Left renal cortex interstitium (tissue), 4 donors: ENCODE measurements at regions not wholly inside any gene's neighbourhood (a gene's known extent, or its start where the extent isn't known, plus 50 kb on each side); places are given as distances from the start of the nearest gene placed in this dataset.
"Not testable (repeated sequence)": the region's sequence is repeated elsewhere in the genome, so short reads cannot be mapped to it uniquely, and the experiment has no call there.

Source experiments
- DNase-seq, 4 donors: peaks; one replicate each; pipeline ENCODE4 v3.0.0-alpha.2; 2013; ENCODE audit warnings: low read depth in 4 of 4, low spot score in 2 of 4, missing footprints in 1 of 4

DNA sequence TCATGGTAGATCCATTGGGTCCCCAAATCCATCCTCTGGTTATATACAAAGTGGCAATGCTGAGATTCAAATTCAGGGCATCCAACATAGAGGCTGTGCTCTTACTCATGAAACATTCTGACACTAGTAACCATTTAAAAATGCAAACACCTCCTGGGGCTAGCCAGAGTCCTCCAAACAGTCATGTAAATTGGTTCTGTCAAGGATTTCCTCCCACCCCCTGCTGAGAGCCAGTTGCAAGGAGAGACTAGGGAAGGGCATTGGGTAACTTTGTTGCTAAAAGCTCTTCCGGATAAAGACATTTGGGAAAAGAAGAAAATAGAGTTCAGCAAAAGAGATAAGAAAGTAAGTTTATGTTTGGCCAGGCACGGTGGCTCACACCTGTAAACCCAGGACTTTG, 58.3 kb downstream of the ART5 start:
- not testable (repeated sequence) for DNase-seq

DNA sequence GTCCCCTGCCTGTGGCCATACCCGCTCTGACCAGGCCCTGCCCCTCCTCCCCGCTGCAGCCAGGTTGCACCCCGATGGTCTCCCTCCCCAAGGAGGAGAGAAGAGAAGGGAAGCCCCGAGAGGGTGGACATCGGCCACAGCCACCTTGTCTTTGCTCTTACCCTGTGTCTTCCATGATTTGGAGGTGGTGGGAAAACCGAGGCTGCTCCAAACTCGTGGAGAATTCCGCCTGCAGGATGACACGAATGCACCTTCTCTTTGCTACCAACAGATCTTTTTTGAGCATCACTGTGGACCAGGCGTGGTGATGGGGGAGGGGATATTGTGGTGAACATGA, 60.4 kb downstream of the ART5 start:
- DNase-seq, result not testable (repeated sequence)

- DNase-seq, result not testable (repeated sequence)
These were observed 61.1 kb downstream of the ART5 start for GRCh38 chr11:3580487-3581388.

DNA sequence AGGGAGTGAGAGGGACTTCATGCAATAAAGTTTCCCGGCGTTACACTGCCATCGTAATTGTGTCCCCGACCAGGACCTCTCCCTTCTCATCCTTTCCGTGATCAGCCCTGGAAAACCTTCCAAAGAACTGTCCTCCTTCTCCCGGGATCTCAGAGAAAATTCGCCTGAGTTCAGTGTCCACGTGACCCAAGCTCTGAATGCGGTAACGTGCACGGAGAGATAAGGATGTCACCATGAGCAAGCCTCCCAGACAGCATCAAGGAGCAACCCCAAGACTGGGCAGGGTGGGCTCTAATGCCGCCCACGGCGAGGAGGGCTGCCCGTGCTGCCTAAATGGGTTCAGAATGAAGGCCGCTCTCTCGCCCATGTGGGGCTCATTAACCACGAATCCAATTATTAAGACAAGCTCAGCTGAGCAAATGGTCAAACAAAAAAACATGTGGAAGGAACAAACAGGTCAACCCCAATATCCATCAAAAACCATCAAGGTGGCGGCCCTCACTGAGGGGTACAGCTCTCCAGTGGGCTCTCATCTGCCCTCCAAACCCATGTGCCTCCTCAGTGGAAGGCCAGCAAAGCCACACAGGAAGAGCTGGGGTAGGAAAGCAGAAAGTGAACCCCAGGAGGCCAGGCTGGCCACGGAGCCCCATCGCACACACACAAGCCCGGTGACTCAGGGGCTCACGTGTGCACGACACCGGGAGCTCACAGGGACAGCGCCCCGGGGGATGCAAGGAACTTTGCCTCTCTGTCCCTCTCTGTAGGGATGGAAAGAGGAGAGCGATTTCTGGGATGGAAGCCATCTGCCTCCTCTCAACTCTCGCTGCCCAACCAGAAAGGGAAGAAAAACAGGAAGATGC, 62.0 kb downstream of the ART5 start:
- not testable (repeated sequence) for DNase-seq

DNA sequence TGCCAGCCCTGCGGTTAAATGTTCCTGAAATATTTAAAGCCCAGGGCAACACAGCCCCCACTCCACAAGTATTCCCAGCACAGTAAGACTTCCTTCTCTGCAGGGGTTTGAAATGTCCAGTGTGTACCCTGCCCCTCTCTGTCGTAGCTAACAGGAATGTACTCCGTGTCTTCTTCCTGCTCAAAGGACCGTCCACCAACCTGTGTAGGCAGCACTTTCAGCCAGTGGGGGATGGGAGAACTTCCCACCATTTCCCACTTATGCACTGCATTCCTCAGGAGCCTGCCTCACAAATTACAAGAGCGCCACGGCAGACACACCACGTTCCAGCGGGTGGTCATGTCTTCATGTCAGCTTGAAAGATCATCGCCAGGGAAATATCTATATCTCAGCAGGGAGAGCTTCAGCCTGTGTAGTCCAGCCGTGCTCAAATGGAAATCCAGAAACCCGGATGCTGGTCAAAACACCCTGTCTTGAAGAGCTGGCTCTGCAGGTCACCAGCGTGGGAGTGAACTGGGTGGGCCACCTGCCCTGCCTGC, 65.7 kb downstream of the ART5 start:
- not testable (repeated sequence) for DNase-seq

DNA sequence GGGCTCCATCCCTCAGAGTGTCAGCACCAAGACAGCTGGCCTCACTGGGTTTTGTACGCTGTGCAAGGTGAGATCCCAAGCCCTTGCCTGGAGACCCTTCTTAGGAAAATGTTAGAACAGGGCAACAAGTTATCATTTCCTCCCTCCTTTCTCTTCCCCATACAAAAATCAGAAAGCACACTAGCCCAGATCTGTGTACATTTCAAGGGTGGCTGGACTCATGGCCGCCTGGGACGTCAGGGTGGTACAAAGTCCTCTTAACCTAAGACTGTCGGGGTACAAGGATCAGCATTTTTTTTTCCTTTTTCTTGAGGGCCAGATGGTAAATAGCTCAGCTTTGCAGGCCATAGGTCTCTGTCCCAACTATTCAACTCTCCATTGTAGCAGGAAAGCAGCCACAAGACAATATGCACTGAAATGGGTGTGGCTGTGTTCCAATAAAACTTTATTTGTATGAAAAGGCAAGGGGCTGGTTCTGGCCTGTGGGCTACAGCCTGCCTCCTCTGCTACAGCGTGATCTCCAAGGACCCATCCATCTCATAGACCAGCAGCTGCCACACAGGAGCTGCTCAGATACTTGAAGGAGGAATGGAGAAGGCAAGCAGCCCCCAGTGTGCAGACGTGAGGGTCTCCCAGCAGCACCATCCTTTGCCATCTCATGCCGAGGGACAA, 68.7 kb downstream of the ART5 start:
- not testable (repeated sequence) for DNase-seq

DNA sequence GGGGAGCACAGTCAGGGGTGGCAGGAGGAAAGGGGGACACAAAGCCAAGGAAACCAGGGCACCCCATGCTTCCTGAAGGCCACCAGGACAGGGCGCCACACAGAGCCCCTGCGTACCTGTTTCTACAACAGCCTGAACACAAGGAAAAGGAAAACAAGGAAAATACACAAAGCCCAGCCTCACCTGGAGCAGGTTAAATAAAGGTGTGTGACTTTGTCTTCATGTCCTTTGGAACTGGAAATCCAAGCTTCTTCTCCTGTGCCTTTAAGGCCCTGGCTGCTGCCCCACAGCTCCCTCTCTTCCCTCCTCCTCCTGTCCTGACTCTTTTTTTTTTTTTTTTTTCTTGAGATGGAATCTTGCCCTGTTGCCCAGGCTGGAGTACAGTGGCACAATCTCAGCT, 70.0 kb downstream of the ART5 start:
- DNase-seq, result not testable (repeated sequence)

- DNase-seq, result not testable (repeated sequence)
These were observed 76.0 kb downstream of the ART5 start for GRCh38 chr11:3565838-3566237.

- not testable (repeated sequence) for DNase-seq
These were observed 77.4 kb downstream of the ART5 start for GRCh38 chr11:3564383-3564782.

GRCh38 chr11:3554621-3555020, 87.2 kb downstream of the ART5 start:
- not testable (repeated sequence) for DNase-seq

DNA sequence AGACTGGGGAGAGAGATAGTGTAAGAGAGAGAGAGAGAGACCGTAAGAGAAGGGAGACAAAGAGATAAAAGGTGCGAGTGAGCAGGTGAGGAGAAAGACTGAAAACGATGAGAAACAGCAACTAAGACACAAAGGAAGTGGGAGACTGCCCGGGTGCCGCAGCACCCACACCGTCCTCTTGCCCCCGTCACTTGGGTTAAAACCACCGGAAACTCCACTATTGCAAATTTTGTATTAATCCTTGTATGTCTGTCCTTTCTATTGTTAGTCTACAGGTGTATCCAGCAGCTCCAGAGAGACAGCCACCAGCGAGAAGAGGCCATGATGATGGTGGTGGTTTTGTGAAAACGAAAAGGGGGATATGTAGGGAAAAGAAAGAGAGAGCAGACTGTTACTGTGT, 96.8 kb downstream of the ART5 start:
- DNase-seq, result not testable (repeated sequence)

GRCh38 chr11:3538220-3538619, 103.6 kb downstream of the ART5 start:
- DNase-seq, result not testable (repeated sequence)

DNA sequence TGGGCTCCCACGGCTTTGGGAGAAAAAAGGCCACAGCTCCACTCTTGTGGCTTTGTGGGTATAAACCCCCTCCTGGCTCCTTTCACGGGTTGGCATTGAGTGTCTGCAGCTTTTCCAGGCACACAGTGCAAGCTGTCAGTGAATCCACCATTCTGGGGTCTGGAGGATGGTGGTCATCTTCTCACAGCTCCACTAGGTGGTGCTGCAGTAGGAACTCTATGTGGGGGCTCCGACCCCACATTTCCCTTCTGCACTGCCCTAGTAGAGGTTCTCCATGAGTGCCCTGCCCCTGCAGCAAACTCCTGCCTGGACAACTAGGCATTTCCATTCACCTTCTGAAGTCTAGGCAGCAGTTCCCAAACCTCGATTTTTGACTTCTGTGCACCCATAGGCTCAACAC, 104.5 kb downstream of the ART5 start:
- not testable (repeated sequence) for DNase-seq

DNA sequence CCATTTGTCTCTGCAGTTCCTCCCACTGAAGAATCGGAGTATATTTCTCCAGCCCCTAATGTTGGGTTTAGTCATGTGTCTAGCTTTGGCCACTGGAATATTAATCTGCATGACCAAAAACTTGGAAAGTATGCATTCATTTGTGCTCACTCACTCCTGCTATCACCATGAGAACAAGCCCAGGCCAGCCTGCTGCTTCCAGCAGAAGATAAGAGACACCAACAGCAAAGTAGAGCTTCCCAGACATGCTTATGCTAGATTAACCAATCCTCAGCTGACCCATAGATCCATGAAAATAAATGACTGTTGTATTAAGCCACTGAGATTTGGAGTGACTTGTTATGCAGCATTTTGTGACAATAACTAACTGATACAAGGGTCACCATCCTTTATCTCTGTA, 108.8 kb downstream of the ART5 start:
- DNase-seq, result not testable (repeated sequence)

DNA sequence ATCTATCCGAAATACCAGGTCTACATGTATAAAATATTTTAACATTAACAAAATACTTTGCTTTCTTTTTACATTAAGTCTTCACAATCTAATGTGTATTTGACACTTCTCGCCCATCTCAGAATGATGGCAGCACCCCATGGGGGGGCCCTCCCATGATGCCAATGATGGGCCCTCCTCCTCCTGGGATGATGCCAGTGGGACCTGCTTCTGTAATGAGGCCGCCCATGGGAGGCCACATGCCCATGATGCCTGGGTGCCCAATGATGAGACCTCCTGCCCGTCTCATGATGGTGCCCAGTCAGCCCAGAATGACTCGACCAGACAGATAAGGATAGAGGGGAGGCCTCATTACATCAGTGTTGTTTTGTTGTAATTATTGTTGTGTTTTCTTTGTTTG, 110.5 kb downstream of the ART5 start:
- not testable (repeated sequence) for DNase-seq

GRCh38 chr11:3523567-3523966, 118.2 kb downstream of the ART5 start:
- DNase-seq, result not testable (repeated sequence)

GRCh38 chr11:3520905-3521304, 120.9 kb downstream of the ART5 start:
- not testable (repeated sequence) for DNase-seq

DNA sequence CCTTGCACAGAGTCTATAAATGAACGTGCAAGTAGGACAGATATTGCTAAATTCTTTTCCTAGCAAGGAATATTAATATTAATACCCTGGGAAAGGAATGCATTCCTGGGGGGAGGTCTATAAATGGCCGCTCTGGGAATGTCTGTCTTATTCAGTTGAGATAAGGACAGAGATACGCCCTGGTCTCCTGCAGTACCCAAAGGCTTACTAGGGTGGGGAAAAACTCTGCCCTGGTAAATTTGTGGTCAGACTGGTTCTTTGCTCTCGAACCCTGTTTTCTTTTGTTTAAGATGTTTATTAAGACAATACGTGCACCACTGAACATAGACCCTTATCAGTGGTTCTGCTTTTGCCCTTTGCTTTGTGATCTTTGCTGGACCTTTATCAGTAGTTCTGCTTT, 122.0 kb downstream of the ART5 start:
- DNase-seq, result not testable (repeated sequence)

GRCh38 chr11:3516934-3517567, 124.7 kb downstream of the ART5 start:
- not testable (repeated sequence) for DNase-seq

DNA sequence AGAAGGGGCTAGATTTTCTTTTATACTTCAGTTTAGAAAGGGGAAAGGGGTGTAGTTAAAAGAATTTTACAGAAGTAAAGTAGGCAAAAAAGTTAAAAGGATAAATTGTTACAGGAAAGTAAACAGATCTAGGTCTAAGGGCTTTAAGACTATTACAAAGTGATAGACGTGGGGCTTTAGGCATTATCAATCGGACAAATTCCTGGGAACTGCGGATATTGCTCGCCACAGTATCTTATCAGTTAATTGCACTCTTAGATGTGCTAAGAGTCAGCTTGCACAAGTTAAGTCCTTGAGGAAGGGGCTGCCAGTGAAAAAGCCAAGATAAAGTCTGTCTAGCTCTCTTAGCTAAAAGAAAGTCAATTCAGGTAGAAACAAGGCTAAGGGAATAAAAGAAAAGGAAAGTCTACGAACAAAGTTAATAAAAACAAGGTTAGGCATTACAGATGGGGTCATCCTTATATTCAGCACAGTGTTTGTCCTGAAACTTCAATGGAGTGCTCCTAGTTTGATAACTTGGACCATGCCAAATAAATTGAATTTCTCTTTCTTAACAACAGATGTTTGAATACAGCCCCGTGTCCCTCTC, 125.4 kb downstream of the ART5 start:
- DNase-seq, result not testable (repeated sequence)
